H1 (cell line): ENCODE measurements at regions not wholly inside any gene's neighbourhood (a gene's known extent, or its start where the extent isn't known, plus 50 kb on each side); places are given as distances from the start of the nearest gene placed in this dataset.

ENCODE experiments used
- ASH2L ChIP-seq: fragments of 200-600, 300-600 bp; sonication (generic); IDR thresholded peaks from one replicate; pipeline ENCODE4 v1.7.1; 2017; ENCODE audit warnings: low read length
- ATF3 ChIP-seq: IDR thresholded peaks from 2 replicates; pipeline ENCODE4 v1.6.1; 2011; ENCODE audit warnings: low read depth, mild to moderate bottlenecking, low read length; ENCODE audit not compliant: insufficient read depth
- BACH1 ChIP-seq: IDR thresholded peaks from 2 replicates; pipeline ENCODE4 v1.6.1; 2012; ENCODE audit warnings: low read length, improper control_type of control experiment
- TEAD4 ChIP-seq: IDR thresholded peaks from 2 replicates; pipeline ENCODE4 v1.6.1; 2012; ENCODE audit warnings: low read depth, low read length, inconsistent platforms, mixed read lengths

- TF ChIP-seq ATF3 (no peak), BACH1 (no peak), TEAD4 (no peak), ASH2L (no peak)
- TF ChIP-seq, all 59 proteins: peak for 0
Observed at GRCh38 chr16:64532691-64533090, 589.2 kb downstream of the CDH11 start (continued).
